K562 (cell line): ENCODE measurements at regions not wholly inside any gene's neighbourhood (a gene's known extent, or its start where the extent isn't known, plus 50 kb on each side); places are given as distances from the start of the nearest gene placed in this dataset.

Source experiments
- KLF1 ChIP-seq: fragments of 450-650 bp; IDR thresholded peaks from 2 replicates; pipeline ENCODE4 v1.6.1; 2016; ENCODE audit warnings: missing genetic modification characterization, missing compliant biosample characterization
- SRF ChIP-seq, 2 experiments: fragments of 250-450, 450-650 bp in 1 of 2; sonication (Bioruptor Pico) in 1 of 2; sonication (generic) in 1 of 2; formaldehyde crosslinking; IDR thresholded peaks; 2 replicates each; pipeline versions ENCODE4 v1.5.0 to v1.5.1; 2020 to 2022; ENCODE audit warnings: mild to moderate bottlenecking in 1 of 2, missing genetic modification reagents in 1 of 2

GRCh38 chr1:177592624-177593023, 377.2 kb downstream of the SEC16B start:
- no peak for TF ChIP-seq SRF (CRISPR knock-in tag; IDR thresholded peaks at IDR 0.05)
- TF ChIP-seq KLF1 (tag) = no peak
